Muscle layer of colon (tissue), 2 donors: ENCODE measurements at regions not wholly inside any gene's neighbourhood (a gene's known extent, or its start where the extent isn't known, plus 50 kb on each side); places are given as distances from the start of the nearest gene placed in this dataset.

ENCODE experiments used
- H3K27ac ChIP-seq: one replicate; pipeline ENCODE4 v1.7.0; 2013; ENCODE audit warnings: low read depth, mild to moderate bottlenecking, low read length, moderate library complexity
- H3K27me3 ChIP-seq, 2 donors: one replicate each; pipeline ENCODE4 v1.7.0; 2013; ENCODE audit warnings: low read length in 2 of 2, mild to moderate bottlenecking in 2 of 2; ENCODE audit not compliant: insufficient read depth in 2 of 2, control insufficient read depth in 1 of 2
- H3K36me3 ChIP-seq: one replicate; pipeline ENCODE4 v1.7.0; 2013; ENCODE audit warnings: mild to moderate bottlenecking, low read length; ENCODE audit not compliant: insufficient read depth
- H3K4me1 ChIP-seq: one replicate; pipeline ENCODE4 v1.7.0; 2013; ENCODE audit warnings: mild to moderate bottlenecking, low read length; ENCODE audit not compliant: insufficient read depth
- H3K4me3 ChIP-seq, 2 donors: one replicate each; pipeline ENCODE4 v1.7.0; 2013; ENCODE audit warnings: low read length in 2 of 2, low read depth in 1 of 2, mild to moderate bottlenecking in 1 of 2, moderate library complexity in 1 of 2
- H3K9ac ChIP-seq: one replicate; pipeline ENCODE4 v1.7.0; 2013; ENCODE audit warnings: low read length
- H3K9me3 ChIP-seq: one replicate; pipeline ENCODE4 v1.7.0; 2013; ENCODE audit warnings: mild to moderate bottlenecking, low read length
- donor health status: abdominal sarcoma.
- donor health status: Adenocarcinoma of cecum.

DNA sequence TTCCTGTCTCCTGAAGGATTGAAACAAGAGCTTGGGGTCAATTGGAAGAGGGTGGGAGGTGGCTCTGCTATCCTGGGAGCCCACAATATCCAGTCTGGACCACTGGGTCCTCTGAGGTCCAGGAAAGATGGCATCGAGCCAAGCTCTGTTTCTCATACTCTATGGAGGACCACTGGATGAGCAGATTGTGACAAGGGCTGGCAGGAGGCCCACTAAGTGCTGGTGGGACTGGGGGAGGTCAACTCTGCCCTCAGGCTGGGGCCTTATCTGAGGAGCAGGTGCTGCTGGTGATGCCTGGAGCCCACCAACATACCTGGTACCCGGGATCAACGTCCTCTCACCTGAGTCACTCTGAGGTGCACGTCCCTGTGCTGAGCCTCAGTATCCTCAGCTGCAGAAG lies 142.4 kb downstream of the NDUFA10 start:
- H3K9ac ChIP-seq: no peak overlapping the region
- H3K27me3 ChIP-seq: no peaks in the 10 kb centered on the region
- peaks cover 3% of the 10 kb centered on the region for H3K9me3 ChIP-seq
- peaks cover 11% of the 10 kb centered on the region for H3K4me1 ChIP-seq
- no peaks in the 10 kb centered on the region for H3K36me3 ChIP-seq
- no peak overlapping the region for H3K27ac ChIP-seq
- no peak overlapping the region for H3K4me3 ChIP-seq

GRCh38 chr2:239882331-239882732 lies 142.8 kb downstream of the NDUFA10 start:
- Histone ChIP-seq H3K27me3 (no peaks in the 10 kb centered on the region), H3K4me3 (no peak overlapping the region), H3K36me3 (no peaks in the 10 kb centered on the region), H3K9me3 (peaks cover 3% of the 10 kb centered on the region), H3K27ac (no peak overlapping the region), H3K4me1 (peaks cover 11% of the 10 kb centered on the region), H3K9ac (no peak overlapping the region)

GRCh38 chr2:239881561-239882320 lies 143.4 kb downstream of the NDUFA10 start:
- no peak overlapping the region for H3K27ac ChIP-seq
- H3K9ac ChIP-seq: no peak overlapping the region
- peak overlapping the region in 1 of 2 donors; percentile 4 for H3K4me3 ChIP-seq
- H3K4me1 ChIP-seq: peaks cover 11% of the 10 kb centered on the region
- peaks cover 3% of the 10 kb centered on the region for H3K9me3 ChIP-seq
- no peaks in the 10 kb centered on the region for H3K36me3 ChIP-seq
- no peaks in the 10 kb centered on the region for H3K27me3 ChIP-seq

- H3K27me3 ChIP-seq: no peaks in the 10 kb centered on the region
- H3K9ac ChIP-seq: no peak overlapping the region
- peaks cover 11% of the 10 kb centered on the region for H3K4me1 ChIP-seq
- H3K4me3 ChIP-seq: no peak overlapping the region
- peaks cover 3% of the 10 kb centered on the region for H3K9me3 ChIP-seq
- no peaks in the 10 kb centered on the region for H3K36me3 ChIP-seq
- H3K27ac ChIP-seq: no peak overlapping the region
Observed at GRCh38 chr2:239881031-239881471, 144.1 kb downstream of the NDUFA10 start.

DNA sequence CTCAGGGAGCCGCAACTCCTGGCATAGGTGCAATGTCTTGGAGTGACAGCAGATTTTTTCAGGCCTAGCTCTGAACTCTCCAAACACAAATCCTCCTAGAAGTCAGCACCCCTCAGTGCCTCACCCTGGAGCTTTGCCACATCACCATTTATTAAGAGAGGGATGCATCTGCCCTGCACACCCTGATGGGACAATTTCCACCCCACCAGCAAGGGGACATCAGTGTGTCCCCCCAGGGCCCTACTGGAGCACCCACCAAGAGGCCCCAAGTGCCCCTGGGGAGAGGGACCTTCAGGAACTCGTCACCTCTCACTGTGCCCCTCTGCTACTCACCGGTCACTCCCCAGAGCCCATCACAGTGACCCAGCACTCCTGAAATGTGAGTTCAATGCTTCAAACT lies 144.7 kb downstream of the NDUFA10 start:
- peaks cover 11% of the 10 kb centered on the region for H3K4me1 ChIP-seq
- H3K27ac ChIP-seq: no peak overlapping the region
- no peaks in the 10 kb centered on the region for H3K36me3 ChIP-seq
- H3K27me3 ChIP-seq: no peaks in the 10 kb centered on the region
- peaks cover 3% of the 10 kb centered on the region for H3K9me3 ChIP-seq
- H3K9ac ChIP-seq: no peak overlapping the region
- no peak overlapping the region for H3K4me3 ChIP-seq

DNA sequence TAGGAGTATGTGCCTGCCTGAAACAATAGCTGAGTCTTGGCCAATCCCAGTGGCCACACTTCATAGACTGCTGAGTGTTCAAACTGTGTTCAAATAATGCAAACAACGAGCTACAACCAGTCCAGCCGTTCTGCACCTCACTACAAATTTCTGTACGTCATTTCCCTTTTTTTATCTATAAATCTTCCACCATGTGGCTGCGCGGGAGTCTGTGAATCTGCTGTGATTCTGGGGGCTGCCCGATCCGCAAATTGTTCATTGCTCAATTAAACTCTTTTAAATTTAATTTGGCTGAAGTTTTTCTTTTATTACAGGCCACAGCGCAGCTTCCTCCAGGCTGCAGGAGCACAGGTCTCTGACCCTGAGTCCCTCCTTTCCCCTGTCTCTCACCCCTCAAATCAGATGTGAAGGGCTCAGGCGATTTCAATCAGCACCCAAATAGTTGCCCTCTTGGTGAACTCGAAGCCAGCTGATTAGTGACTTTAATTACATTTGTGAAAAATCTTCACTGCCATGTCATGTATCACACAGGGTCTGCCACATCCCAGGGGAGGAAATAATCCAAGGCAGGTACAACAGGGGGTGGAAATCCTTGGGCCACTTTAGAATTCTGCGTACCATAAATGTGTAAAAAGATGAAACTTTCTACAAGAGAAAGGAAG lies 145.6 kb downstream of the NDUFA10 start:
- no peak overlapping the region for H3K4me3 ChIP-seq
- no peaks in the 10 kb centered on the region for H3K27me3 ChIP-seq
- H3K27ac ChIP-seq: no peak overlapping the region
- H3K4me1 ChIP-seq: peaks cover 11% of the 10 kb centered on the region
- H3K36me3 ChIP-seq: no peaks in the 10 kb centered on the region
- H3K9ac ChIP-seq: no peak overlapping the region
- no peaks in the 10 kb centered on the region for H3K9me3 ChIP-seq

- H3K36me3 ChIP-seq: no peaks in the 10 kb centered on the region
- no peaks in the 10 kb centered on the region for H3K9me3 ChIP-seq
- H3K27me3 ChIP-seq: no peaks in the 10 kb centered on the region
- H3K4me1 ChIP-seq: peaks cover 11% of the 10 kb centered on the region
- H3K27ac ChIP-seq: no peak overlapping the region
- H3K9ac ChIP-seq: no peak overlapping the region
- H3K4me3 ChIP-seq: no peak overlapping the region
Observed at GRCh38 chr2:239878686-239879085, 146.5 kb downstream of the NDUFA10 start.

GRCh38 chr2:239876948-239877289 lies 148.2 kb downstream of the NDUFA10 start:
- H3K4me3 ChIP-seq: no peak overlapping the region
- H3K4me1 ChIP-seq: peaks cover 5% of the 10 kb centered on the region
- no peaks in the 10 kb centered on the region for H3K27me3 ChIP-seq

DNA sequence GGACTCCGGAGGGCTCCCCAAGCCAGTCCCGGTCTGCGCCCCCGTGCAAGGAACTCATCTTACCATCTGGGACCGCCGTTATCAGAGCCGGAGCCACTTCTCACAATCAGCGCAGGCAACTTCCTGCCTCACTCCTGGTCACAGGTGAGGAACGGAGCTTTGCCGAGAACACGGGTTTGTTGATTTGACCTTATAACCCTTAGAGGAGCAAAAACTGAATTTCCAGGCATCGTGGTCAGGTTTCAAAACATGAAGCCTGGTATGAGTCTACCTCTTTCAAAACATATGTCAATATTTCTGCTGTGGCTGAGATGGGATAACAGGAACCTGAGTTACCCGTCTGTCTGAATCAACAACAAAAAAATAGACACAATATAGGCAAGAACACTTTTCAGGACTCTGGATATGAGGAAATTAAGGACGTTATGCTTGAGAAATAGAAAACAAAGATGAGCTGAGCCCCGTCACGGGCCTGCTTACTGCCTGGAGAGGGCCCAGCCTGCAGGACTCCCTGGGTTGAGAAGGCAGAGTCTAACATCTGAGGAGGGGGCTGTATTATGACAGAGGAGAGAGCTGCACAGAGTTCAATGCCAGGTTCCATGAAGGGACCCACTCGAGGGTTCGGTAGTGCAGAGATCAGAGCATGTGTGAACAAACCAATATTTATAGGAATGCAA lies 148.7 kb downstream of the NDUFA10 start:
- no peak overlapping the region for H3K4me3 ChIP-seq
- H3K27ac ChIP-seq: no peak overlapping the region

More at GRCh38 chr2:239876948-239877289, 148.2 kb downstream of the NDUFA10 start:
- Histone ChIP-seq H3K27ac (no peak overlapping the region), H3K9ac (no peak overlapping the region), H3K36me3 (no peaks in the 10 kb centered on the region), H3K9me3 (no peaks in the 10 kb centered on the region)

GRCh38 chr2:239874636-239875356 lies 150.3 kb downstream of the NDUFA10 start:
- Histone ChIP-seq H3K4me1 (no peaks in the 10 kb centered on the region), H3K36me3 (no peaks in the 10 kb centered on the region), H3K4me3 (no peak overlapping the region), H3K27ac (no peak overlapping the region), H3K9ac (no peak overlapping the region), H3K9me3 (no peaks in the 10 kb centered on the region), H3K27me3 (no peaks in the 10 kb centered on the region)

More for the DNA sequence above, 148.7 kb downstream of the NDUFA10 start:
- Histone ChIP-seq H3K36me3 (no peaks in the 10 kb centered on the region), H3K4me1 (no peaks in the 10 kb centered on the region), H3K9ac (no peak overlapping the region), H3K9me3 (no peaks in the 10 kb centered on the region), H3K27me3 (no peaks in the 10 kb centered on the region)
